ENCODE measurements at regions not wholly inside any gene's neighbourhood (a gene's known extent, or its start where the extent isn't known, plus 50 kb on each side); places are given as distances from the start of the nearest gene placed in this dataset.

DNA sequence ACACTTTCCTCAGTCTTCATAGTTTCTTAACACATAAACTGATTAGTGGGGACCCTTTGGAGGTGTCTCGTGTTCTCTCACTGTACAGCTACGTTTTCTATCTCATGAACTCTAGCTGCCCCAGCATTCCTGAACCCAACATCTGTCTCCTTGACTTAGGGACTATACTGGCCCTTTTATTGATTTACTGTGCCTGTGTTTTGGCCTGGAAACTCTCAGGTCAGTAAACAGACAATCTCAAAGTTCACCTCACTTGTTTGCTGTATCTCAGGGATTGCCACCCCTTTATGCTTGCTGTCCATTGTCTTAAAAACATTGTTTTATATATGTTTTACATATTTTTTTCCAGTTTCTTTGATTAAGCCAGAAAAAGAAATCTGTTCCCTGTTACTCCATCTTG is 222.8 kb downstream of the FAM170A start:
- TF ChIP-seq, protein P1, sequence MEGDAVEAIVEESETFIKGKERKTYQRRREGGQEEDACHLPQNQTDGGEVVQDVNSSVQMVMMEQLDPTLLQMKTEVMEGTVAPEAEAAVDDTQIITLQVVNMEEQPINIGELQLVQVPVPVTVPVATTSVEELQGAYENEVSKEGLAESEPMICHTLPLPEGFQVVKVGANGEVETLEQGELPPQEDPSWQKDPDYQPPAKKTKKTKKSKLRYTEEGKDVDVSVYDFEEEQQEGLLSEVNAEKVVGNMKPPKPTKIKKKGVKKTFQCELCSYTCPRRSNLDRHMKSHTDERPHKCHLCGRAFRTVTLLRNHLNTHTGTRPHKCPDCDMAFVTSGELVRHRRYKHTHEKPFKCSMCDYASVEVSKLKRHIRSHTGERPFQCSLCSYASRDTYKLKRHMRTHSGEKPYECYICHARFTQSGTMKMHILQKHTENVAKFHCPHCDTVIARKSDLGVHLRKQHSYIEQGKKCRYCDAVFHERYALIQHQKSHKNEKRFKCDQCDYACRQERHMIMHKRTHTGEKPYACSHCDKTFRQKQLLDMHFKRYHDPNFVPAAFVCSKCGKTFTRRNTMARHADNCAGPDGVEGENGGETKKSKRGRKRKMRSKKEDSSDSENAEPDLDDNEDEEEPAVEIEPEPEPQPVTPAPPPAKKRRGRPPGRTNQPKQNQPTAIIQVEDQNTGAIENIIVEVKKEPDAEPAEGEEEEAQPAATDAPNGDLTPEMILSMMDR (conservative IDR thresholded peaks at IDR 0.05; ENCODE audit: low read length), result no peak
- no peak overlapping the region for H3K4me3 ChIP-seq (ENCODE audit: low read length)
- no peak for DNase-seq (ENCODE audit: low read depth)

DNA sequence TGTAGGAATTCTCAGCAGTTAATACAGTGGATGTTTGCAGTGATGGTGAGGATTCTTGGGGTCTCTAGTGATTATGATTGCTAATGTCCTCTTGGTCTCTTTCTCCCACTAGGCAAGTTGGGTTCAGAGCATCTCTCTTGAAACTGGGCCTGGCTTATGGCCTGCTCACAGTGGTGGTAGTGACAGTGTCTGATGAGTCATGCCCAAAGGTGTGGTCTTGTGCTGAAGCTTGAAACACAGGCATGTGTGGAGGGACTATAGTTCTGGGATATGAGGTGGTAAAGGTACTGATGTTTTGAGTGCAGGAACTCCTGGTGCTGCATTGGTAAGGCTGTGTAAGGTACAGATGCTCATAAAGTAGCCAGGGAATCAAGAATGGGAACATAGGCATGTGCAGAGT is 231.1 kb downstream of the FAM170A start:
- TF ChIP-seq, protein P1 (conservative IDR thresholded peaks at IDR 0.05; ENCODE audit: low read length), result no peak
- H3K4me3 ChIP-seq (ENCODE audit: low read length), result no peak overlapping the region
- DNase-seq (ENCODE audit: low read depth), result no peak

GRCh38 chr5:119862619-119863018 is 233.3 kb downstream of the FAM170A start:
- H3K4me3 ChIP-seq (ENCODE audit: low read length), result no peak overlapping the region
- TF ChIP-seq, protein P1 (conservative IDR thresholded peaks at IDR 0.05; ENCODE audit: low read length), result no peak
- DNase-seq (ENCODE audit: low read depth), result no peak

GRCh38 chr5:119864286-119864685 is 234.9 kb downstream of the FAM170A start:
- no peak overlapping the region for H3K4me3 ChIP-seq (ENCODE audit: low read length)
- peak; percentile 1 for DNase-seq (ENCODE audit: low read depth)
- TF ChIP-seq, protein P1 (conservative IDR thresholded peaks at IDR 0.05; ENCODE audit: low read length), result no peak

GRCh38 chr5:119873611-119874010 is 244.3 kb downstream of the FAM170A start:
- DNase-seq (ENCODE audit: low read depth), result no peak
- no peak overlapping the region for H3K4me3 ChIP-seq (ENCODE audit: low read length)
- TF ChIP-seq, protein P1 (conservative IDR thresholded peaks at IDR 0.05; ENCODE audit: low read length), result no peak

DNA sequence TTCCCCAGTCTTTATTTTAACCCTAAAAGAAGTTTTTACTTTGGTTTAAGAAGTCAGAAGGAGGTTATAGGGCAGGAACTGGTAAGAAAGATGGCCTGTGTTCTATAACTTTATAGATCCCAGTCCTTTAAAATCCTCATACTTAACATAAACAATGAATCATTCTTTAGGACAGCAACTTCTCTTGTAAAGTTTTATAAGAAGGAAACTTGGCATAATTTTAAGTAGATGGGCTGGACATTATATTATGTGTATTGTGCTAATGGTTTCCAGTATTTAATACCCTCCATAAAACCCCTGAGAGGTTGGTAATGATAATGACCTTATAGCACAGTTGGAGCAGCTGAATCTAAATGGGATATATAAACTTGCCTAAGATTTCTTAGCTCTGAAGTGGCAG is 247.2 kb downstream of the FAM170A start:
- H3K4me3 ChIP-seq (ENCODE audit: low read length), result no peak overlapping the region
- no peak for DNase-seq (ENCODE audit: low read depth)
- TF ChIP-seq, protein P1 (conservative IDR thresholded peaks at IDR 0.05; ENCODE audit: low read length), result no peak

DNA sequence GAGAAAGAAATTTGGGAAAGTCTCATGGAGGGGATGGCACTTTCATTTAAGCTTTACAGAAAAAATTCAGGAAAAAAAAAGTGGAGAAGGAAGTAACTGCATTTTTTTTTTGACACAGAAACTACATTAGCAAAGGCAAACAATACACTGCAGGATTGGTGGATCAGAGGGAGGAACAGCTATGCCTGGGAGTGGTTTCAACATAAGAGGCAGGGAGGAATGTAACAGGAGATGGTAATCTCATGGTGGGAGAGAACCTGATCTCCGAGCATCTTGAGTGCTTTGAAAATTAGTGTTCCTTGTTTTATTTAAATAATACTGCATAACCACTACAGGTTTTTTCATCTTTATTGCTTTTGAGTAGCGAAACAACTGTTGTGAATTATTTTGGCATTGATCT is 249.4 kb downstream of the FAM170A start:
- DNase-seq (ENCODE audit: low read depth), result no peak
- TF ChIP-seq, protein P1 (conservative IDR thresholded peaks at IDR 0.05; ENCODE audit: low read length), result no peak
- no peak overlapping the region for H3K4me3 ChIP-seq (ENCODE audit: low read length)

All from AG10803 (cell line).